Prostate gland (tissue), 2 donors: ENCODE measurements at regions not wholly inside any gene's neighbourhood (a gene's known extent, or its start where the extent isn't known, plus 50 kb on each side); places are given as distances from the start of the nearest gene placed in this dataset.

Experiments used
- CTCF ChIP-seq, 4 experiments: fragments of 200-600 bp in 2 of 4; fragments of 450-650 bp in 2 of 4; sonication (generic) in 2 of 4; IDR thresholded peaks; 1 replicate in 3 of 4; 2 replicates in 1 of 4; pipeline ENCODE4 v1.5.1; 2016 to 2019; ENCODE audit warnings: antibody characterized with exemption in 4 of 4, mild to moderate bottlenecking in 2 of 4, moderate library complexity in 2 of 4
- POLR2A ChIP-seq: fragments of 450-650 bp; IDR thresholded peaks from one replicate; pipeline ENCODE4 v1.6.1; 2016; ENCODE audit warnings: antibody characterized with exemption, mild to moderate bottlenecking
- POLR2AphosphoS5 ChIP-seq: sonication (generic); formaldehyde crosslinking; IDR thresholded peaks from one replicate; pipeline ENCODE4 v1.6.1; 2017; ENCODE audit warnings: antibody characterized with exemption

GRCh38 chr14:26319139-26319864 lies 278.5 kb downstream of the NOVA1 start:
- TF ChIP-seq CTCF (IDR thresholded peaks at IDR 0.05) (no peak), POLR2AphosphoS5 (no peak), POLR2A (no peak)
